SK-N-SH treated with all-trans-retinoic acid at 6 μM for 48 hours (cell line): ENCODE measurements at regions not wholly inside any gene's neighbourhood (a gene's known extent, or its start where the extent isn't known, plus 50 kb on each side); places are given as distances from the start of the nearest gene placed in this dataset.

ENCODE experiments used
- ATAC-seq: fragments of 200-7000 bp; cut with Tn5 transposase; 3 replicates; pipeline ENCODE4 v1.9.1; 2020; ENCODE audit warnings: mild to moderate bottlenecking, moderate library complexity
- ARNTL ChIP-seq: fragments of 450-650 bp; formaldehyde crosslinking; IDR thresholded peaks from 2 replicates; pipeline ENCODE4 v1.5.0; 2020; ENCODE audit warnings: low read depth, mild to moderate bottlenecking, moderate library complexity, borderline replicate concordance
- BACH2 ChIP-seq: fragments of 250-450 bp; sonication (Bioruptor Pico); IDR thresholded peaks from 2 replicates; pipeline ENCODE4 v1.9.0; 2021; ENCODE audit warnings: mild to moderate bottlenecking, borderline replicate concordance
- CSDC2 ChIP-seq: fragments of 250-450 bp; sonication (Bioruptor Pico); IDR thresholded peaks from 2 replicates; pipeline ENCODE4 v1.5.0; 2020; ENCODE audit warnings: mild to moderate bottlenecking, moderate library complexity
- GLIS3 ChIP-seq: fragments of 250-450 bp; sonication (Bioruptor Pico); IDR thresholded peaks from 2 replicates; pipeline ENCODE4 v1.5.0; 2020; ENCODE audit warnings: mild to moderate bottlenecking, moderate library complexity
- ISL1 ChIP-seq: fragments of 250-450 bp; sonication (Bioruptor Pico); IDR thresholded peaks from 2 replicates; pipeline ENCODE4 v2.1.2; 2022; ENCODE audit warnings: mild to moderate bottlenecking, moderate library complexity
- OSR1 ChIP-seq: fragments of 250-450 bp; sonication (Bioruptor Pico); IDR thresholded peaks from 2 replicates; pipeline ENCODE4 v1.8.0; 2022; ENCODE audit warnings: moderate library complexity, mild to moderate bottlenecking, inconsistent platforms
- PPARA ChIP-seq: fragments of 250-450 bp; sonication (Bioruptor Pico); IDR thresholded peaks from 2 replicates; pipeline ENCODE4 v1.5.0; 2020; ENCODE audit warnings: mild to moderate bottlenecking, borderline replicate concordance
- RARB ChIP-seq: fragments of 250-450 bp; sonication (Bioruptor Pico); IDR thresholded peaks from 2 replicates; pipeline ENCODE4 v1.8.0; 2021; ENCODE audit warnings: mild to moderate bottlenecking, moderate library complexity
- SNAI2 ChIP-seq: fragments of 250-450 bp; sonication (Bioruptor Pico); IDR thresholded peaks from 2 replicates; pipeline ENCODE4 v1.5.0; 2020; ENCODE audit warnings: mild to moderate bottlenecking, moderate library complexity
- TCF4 ChIP-seq: fragments of 250-450 bp; sonication (Bioruptor Pico); IDR thresholded peaks from 2 replicates; pipeline ENCODE4 v1.8.0; 2021; ENCODE audit warnings: mild to moderate bottlenecking, moderate library complexity, borderline replicate concordance
- TOX ChIP-seq: fragments of 250-450 bp; sonication (Bioruptor Pico); IDR thresholded peaks from 2 replicates; pipeline ENCODE4 v1.8.0; 2021; ENCODE audit warnings: mild to moderate bottlenecking, moderate library complexity, borderline replicate concordance
- ZFP3 ChIP-seq: fragments of 250-450 bp; sonication (Bioruptor Pico); IDR thresholded peaks from 2 replicates; pipeline ENCODE4 v1.5.0; 2020; ENCODE audit warnings: mild to moderate bottlenecking, moderate library complexity
- ZFP30 ChIP-seq: fragments of 450-650 bp; formaldehyde crosslinking; IDR thresholded peaks from 2 replicates; pipeline ENCODE4 v1.5.0; 2022; ENCODE audit warnings: mild to moderate bottlenecking, moderate library complexity
- ZNF565 ChIP-seq: fragments of 450-650 bp; formaldehyde crosslinking; conservative IDR thresholded peaks from 2 replicates; pipeline ENCODE4 v1.5.0; 2020; ENCODE audit warnings: low read depth, mild to moderate bottlenecking, moderate library complexity
- ZNF70 ChIP-seq: fragments of 450-650 bp; formaldehyde crosslinking; IDR thresholded peaks from 2 replicates; pipeline ENCODE4 v1.5.0; 2020; ENCODE audit warnings: mild to moderate bottlenecking, moderate library complexity
- ZNF8 ChIP-seq: fragments of 450-650 bp; formaldehyde crosslinking; IDR thresholded peaks from 2 replicates; pipeline ENCODE4 v1.5.0; 2020; ENCODE audit warnings: mild to moderate bottlenecking, moderate library complexity
- TF ChIP-seq, protein P1 (sequence below): fragments of 250-450 bp; sonication (Bioruptor Pico); IDR thresholded peaks from 2 replicates; pipeline ENCODE4 v1.8.0; 2021; ENCODE audit warnings: low read depth, mild to moderate bottlenecking, moderate library complexity, borderline replicate concordance
- TF ChIP-seq, protein P2 (sequence below): fragments of 250-450 bp; sonication (Bioruptor Pico); IDR thresholded peaks from 2 replicates; pipeline ENCODE4 v1.5.1; 2021; ENCODE audit warnings: mild to moderate bottlenecking, moderate library complexity
- TF ChIP-seq, protein P3 (sequence below): fragments of 250-450 bp; sonication (Bioruptor Pico); IDR thresholded peaks from 2 replicates; pipeline ENCODE4 v1.5.1; 2020; ENCODE audit warnings: low read depth, mild to moderate bottlenecking, moderate library complexity
- TF ChIP-seq, protein P4 (sequence below): fragments of 250-450 bp; sonication (Bioruptor Pico); IDR thresholded peaks from 2 replicates; pipeline ENCODE4 v1.5.0; 2020; ENCODE audit warnings: mild to moderate bottlenecking, moderate library complexity
- TF ChIP-seq, protein P5 (sequence below): fragments of 250-450 bp; sonication (Bioruptor Pico); IDR thresholded peaks from 2 replicates; pipeline ENCODE4 v1.8.0; 2020; ENCODE audit warnings: mild to moderate bottlenecking, moderate library complexity, borderline replicate concordance

DNA sequence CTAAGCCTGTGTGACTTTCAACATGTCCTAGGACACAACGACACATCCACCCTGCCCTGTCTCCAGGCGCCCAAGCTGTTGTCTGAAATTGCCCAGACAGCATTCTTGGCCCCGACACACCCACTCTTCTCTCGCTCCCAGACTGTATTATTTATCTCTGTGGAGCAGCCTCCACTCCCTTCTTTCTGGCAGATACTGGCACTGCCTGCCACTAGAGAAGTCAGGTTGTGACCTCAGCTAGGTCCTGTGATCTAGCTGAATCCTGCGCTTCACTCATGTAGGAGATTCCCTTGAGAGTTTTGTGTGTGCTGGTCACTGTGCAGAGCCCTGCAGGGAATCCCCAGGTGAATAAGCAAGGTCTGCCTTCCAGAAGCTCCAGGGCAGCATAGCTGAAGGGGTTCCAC lies 77.1 kb upstream of the TNP1 start:
- ATAC-seq, result no peak
- TF ChIP-seq ARNTL (CRISPR knock-in tag) (no peak), PPARA (CRISPR knock-in tag) (no peak), SNAI2 (CRISPR knock-in tag) (no peak)

DNA sequence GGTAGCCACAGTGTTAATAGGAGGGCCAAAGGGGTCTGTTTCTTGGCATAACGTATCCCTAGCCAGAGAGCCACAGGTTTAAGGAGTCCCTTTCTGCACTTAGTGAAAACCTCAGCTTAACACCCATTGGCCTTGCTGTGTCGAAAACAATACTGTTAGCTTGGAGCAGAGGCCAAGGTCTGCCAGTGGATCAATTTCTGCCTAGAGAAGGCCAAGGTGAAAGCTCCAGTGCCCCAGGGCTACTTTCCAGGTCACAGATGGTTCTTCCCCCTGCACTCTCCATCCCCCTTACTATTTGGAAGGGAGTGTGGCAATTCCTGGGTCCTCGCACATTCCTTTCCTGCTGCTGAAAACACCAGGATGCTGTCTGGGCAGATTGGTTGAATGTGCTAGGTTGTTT lies 74.8 kb upstream of the TNP1 start:
- no peak for ATAC-seq
- TF ChIP-seq BACH2 (CRISPR knock-in tag), result no peak
- no peak for TF ChIP-seq ZNF565 (CRISPR knock-in tag)
- TF ChIP-seq ISL1 (CRISPR knock-in tag), result no peak
- TF ChIP-seq, protein P1, sequence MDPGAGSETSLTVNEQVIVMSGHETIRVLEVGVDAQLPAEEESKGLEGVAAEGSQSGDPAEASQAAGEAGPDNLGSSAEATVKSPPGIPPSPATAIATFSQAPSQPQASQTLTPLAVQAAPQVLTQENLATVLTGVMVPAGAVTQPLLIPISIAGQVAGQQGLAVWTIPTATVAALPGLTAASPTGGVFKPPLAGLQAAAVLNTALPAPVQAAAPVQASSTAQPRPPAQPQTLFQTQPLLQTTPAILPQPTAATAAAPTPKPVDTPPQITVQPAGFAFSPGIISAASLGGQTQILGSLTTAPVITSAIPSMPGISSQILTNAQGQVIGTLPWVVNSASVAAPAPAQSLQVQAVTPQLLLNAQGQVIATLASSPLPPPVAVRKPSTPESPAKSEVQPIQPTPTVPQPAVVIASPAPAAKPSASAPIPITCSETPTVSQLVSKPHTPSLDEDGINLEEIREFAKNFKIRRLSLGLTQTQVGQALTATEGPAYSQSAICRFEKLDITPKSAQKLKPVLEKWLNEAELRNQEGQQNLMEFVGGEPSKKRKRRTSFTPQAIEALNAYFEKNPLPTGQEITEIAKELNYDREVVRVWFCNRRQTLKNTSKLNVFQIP (CRISPR knock-in tag), result no peak

DNA sequence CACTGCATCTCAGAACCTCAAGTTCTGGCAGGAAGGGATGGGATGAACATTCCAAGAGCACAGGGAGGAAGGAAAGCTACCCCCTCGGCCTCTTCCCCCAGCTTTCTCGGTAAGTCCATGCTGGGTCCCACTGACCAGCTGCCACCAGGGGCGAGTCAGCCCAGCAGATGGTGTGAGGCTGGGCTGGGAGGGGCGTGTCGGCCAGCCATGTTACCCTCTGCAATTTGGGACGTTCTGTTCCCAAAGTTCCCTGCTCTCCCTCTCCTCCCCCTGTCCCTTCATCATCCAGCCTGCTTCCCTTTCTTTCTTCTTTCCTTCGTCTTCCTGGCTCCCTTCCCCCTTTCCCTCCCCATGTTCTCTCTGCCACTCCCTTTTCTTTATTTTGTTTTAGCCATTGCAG lies 74.3 kb upstream of the TNP1 start:
- ATAC-seq, result no peak
- TF ChIP-seq ZFP30 (CRISPR knock-in tag) (no peak), TCF4 (no peak)
- TF ChIP-seq, protein P2, sequence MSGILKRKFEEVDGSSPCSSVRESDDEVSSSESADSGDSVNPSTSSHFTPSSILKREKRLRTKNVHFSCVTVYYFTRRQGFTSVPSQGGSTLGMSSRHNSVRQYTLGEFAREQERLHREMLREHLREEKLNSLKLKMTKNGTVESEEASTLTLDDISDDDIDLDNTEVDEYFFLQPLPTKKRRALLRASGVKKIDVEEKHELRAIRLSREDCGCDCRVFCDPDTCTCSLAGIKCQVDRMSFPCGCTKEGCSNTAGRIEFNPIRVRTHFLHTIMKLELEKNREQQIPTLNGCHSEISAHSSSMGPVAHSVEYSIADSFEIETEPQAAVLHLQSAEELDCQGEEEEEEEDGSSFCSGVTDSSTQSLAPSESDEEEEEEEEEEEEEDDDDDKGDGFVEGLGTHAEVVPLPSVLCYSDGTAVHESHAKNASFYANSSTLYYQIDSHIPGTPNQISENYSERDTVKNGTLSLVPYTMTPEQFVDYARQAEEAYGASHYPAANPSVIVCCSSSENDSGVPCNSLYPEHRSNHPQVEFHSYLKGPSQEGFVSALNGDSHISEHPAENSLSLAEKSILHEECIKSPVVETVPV, result no peak

DNA sequence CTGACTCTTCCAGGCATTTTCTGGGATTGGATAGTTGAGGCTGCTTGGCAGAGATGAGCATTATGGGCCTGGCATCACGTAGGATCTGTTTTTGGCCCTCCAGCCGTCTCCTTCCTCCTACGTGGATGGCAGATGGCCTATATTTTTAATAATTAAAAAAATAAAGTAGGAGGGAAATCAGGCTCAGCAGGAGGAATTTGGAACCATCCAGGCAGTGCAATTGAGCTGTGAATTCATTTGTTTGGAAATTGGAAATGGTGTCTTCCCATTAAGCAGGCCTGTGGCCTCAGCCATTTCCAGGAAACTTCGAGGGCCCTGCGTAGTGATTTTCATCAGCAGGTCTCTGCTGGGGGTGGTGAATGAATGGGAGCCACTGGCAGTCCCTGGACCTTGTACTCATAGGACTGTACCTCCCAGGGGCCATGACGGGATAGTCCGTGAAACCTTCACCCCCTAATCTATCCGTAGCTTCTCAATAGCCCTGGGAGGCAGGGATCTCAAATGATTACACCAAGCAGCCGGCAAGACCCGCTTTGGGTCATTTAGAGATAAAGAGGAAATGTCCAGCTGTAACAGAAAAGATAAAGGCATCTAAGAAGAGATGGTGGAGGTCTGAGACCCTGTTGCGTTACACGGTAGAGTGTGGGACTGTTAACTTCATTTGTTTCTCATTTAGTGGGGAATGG lies 73.1 kb upstream of the TNP1 start:
- no peak for TF ChIP-seq SNAI2 (CRISPR knock-in tag)
- TF ChIP-seq ISL1 (CRISPR knock-in tag), result no peak
- TF ChIP-seq OSR1 (CRISPR knock-in tag), result no peak
- TF ChIP-seq, protein P3, sequence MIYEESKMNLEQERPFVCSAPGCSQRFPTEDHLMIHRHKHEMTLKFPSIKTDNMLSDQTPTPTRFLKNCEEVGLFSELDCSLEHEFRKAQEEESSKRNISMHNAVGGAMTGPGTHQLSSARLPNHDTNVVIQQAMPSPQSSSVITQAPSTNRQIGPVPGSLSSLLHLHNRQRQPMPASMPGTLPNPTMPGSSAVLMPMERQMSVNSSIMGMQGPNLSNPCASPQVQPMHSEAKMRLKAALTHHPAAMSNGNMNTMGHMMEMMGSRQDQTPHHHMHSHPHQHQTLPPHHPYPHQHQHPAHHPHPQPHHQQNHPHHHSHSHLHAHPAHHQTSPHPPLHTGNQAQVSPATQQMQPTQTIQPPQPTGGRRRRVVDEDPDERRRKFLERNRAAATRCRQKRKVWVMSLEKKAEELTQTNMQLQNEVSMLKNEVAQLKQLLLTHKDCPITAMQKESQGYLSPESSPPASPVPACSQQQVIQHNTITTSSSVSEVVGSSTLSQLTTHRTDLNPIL (CRISPR knock-in tag), result no peak
- TF ChIP-seq ZNF70, result no peak
- no peak for TF ChIP-seq ZNF8 (CRISPR knock-in tag)
- TF ChIP-seq, protein P2, result no peak
- TF ChIP-seq TOX (CRISPR knock-in tag), result no peak
- TF ChIP-seq, protein P4, sequence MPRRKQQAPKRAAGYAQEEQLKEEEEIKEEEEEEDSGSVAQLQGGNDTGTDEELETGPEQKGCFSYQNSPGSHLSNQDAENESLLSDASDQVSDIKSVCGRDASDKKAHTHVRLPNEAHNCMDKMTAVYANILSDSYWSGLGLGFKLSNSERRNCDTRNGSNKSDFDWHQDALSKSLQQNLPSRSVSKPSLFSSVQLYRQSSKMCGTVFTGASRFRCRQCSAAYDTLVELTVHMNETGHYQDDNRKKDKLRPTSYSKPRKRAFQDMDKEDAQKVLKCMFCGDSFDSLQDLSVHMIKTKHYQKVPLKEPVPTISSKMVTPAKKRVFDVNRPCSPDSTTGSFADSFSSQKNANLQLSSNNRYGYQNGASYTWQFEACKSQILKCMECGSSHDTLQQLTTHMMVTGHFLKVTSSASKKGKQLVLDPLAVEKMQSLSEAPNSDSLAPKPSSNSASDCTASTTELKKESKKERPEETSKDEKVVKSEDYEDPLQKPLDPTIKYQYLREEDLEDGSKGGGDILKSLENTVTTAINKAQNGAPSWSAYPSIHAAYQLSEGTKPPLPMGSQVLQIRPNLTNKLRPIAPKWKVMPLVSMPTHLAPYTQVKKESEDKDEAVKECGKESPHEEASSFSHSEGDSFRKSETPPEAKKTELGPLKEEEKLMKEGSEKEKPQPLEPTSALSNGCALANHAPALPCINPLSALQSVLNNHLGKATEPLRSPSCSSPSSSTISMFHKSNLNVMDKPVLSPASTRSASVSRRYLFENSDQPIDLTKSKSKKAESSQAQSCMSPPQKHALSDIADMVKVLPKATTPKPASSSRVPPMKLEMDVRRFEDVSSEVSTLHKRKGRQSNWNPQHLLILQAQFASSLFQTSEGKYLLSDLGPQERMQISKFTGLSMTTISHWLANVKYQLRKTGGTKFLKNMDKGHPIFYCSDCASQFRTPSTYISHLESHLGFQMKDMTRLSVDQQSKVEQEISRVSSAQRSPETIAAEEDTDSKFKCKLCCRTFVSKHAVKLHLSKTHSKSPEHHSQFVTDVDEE (CRISPR knock-in tag), result no peak
- TF ChIP-seq RARB (CRISPR knock-in tag), result no peak
- TF ChIP-seq GLIS3 (CRISPR knock-in tag), result no peak
- no peak for TF ChIP-seq ARNTL (CRISPR knock-in tag)
- TF ChIP-seq ZNF565 (CRISPR knock-in tag), result no peak
- no peak for TF ChIP-seq ZFP3 (CRISPR knock-in tag)
- TF ChIP-seq TCF4, result no peak
- TF ChIP-seq CSDC2, result no peak
- TF ChIP-seq, protein P5, sequence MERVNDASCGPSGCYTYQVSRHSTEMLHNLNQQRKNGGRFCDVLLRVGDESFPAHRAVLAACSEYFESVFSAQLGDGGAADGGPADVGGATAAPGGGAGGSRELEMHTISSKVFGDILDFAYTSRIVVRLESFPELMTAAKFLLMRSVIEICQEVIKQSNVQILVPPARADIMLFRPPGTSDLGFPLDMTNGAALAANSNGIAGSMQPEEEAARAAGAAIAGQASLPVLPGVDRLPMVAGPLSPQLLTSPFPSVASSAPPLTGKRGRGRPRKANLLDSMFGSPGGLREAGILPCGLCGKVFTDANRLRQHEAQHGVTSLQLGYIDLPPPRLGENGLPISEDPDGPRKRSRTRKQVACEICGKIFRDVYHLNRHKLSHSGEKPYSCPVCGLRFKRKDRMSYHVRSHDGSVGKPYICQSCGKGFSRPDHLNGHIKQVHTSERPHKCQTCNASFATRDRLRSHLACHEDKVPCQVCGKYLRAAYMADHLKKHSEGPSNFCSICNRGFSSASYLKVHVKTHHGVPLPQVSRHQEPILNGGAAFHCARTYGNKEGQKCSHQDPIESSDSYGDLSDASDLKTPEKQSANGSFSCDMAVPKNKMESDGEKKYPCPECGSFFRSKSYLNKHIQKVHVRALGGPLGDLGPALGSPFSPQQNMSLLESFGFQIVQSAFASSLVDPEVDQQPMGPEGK (CRISPR knock-in tag), result no peak
- no peak for ATAC-seq
